IMR-90 (cell line): ENCODE measurements at regions not wholly inside any gene's neighbourhood (a gene's known extent, or its start where the extent isn't known, plus 50 kb on each side); places are given as distances from the start of the nearest gene placed in this dataset.

Experiments
- ATAC-seq: fragments of 200-7000 bp; cut with Tn5 transposase; 2 replicates; pipeline ENCODE4 v1.9.1; 2020; ENCODE audit warnings: low read depth, mild to moderate bottlenecking, moderate library complexity
- BruUV-seq: library from RNA; stranded (reverse); fragments of 400-500 nt; replicated peaks from 2 replicates; lab custom pipeline; 2021; lab: Mats Ljungman, UMichigan
- CTCF ChIA-PET: fragments of 300-600 bp; formaldehyde crosslinking; extraction: SDS; loops from one replicate; lab custom pipeline; 2021; ENCODE audit warnings: antibody characterized with exemption; lab: Yijun Ruan, JAX
- POLR2A ChIA-PET: fragments of 300-600 bp; sonication (Branson Sonifier 250); formaldehyde crosslinking; loops from one replicate; lab custom pipeline; 2022; ENCODE audit warnings: antibody characterized with exemption; ENCODE audit not compliant: unreplicated experiment; lab: Charles Lee
- DNase-seq: peaks from one replicate; pipeline ENCODE4 v3.0.0; 2013
- H2AFZ ChIP-seq: replicated peaks from 2 replicates; pipeline ENCODE3; 2013; ENCODE audit warnings: low read length, mild to moderate bottlenecking; ENCODE audit not compliant: poor library complexity
- H2AK5ac ChIP-seq: 2 replicates; pipeline ENCODE4 v1.6.1; 2013; ENCODE audit warnings: low read depth, low read length, inconsistent platforms
- H2AK9ac ChIP-seq: replicated peaks from 2 replicates; pipeline ENCODE3; 2013; ENCODE audit warnings: mild to moderate bottlenecking, low read depth, low read length, moderate library complexity; ENCODE audit not compliant: poor library complexity
- H2BK120ac ChIP-seq: 2 replicates; pipeline ENCODE4 v1.6.1; 2013; ENCODE audit warnings: low read depth, low read length, inconsistent platforms
- H2BK15ac ChIP-seq: 3 replicates; pipeline ENCODE4 v1.6.1; 2013; ENCODE audit warnings: low read depth, low read length, inconsistent platforms
- H2BK20ac ChIP-seq: 2 replicates; pipeline ENCODE4 v1.6.1; 2013; ENCODE audit warnings: low read depth, mild to moderate bottlenecking, inconsistent platforms, low read length, moderate library complexity
- H2BK5ac ChIP-seq: 2 replicates; pipeline ENCODE4 v1.6.1; 2013; ENCODE audit warnings: mild to moderate bottlenecking, low read depth, low read length, inconsistent platforms; ENCODE audit not compliant: poor library complexity, severe bottlenecking
- H3K14ac ChIP-seq: replicated peaks from 2 replicates; pipeline ENCODE4 v1.6.1; 2013; ENCODE audit warnings: low read depth, low read length, inconsistent platforms
- H3K18ac ChIP-seq: 2 replicates; pipeline ENCODE4 v1.6.1; 2013; ENCODE audit warnings: low read depth, low read length, control low read depth
- H3K23ac ChIP-seq: 2 replicates; pipeline ENCODE4 v1.6.1; 2013; ENCODE audit warnings: low read depth, low read length, inconsistent platforms
- H3K27ac ChIP-seq: 2 replicates; pipeline ENCODE4 v1.5.1; 2013; ENCODE audit warnings: mild to moderate bottlenecking, control low read depth, low read length; ENCODE audit not compliant: insufficient read depth
- H3K27me3 ChIP-seq: 2 replicates; pipeline ENCODE4 v1.6.1; 2013; ENCODE audit warnings: low read length; ENCODE audit not compliant: control insufficient read depth, insufficient read depth
- H3K36me3 ChIP-seq: 2 replicates; pipeline ENCODE4 v1.6.1; 2013; ENCODE audit warnings: low read length, mixed read lengths; ENCODE audit not compliant: control insufficient read depth, insufficient read depth
- H3K4ac ChIP-seq: 2 replicates; pipeline ENCODE4 v1.6.1; 2013; ENCODE audit warnings: low read depth, low read length, inconsistent platforms
- H3K4me1 ChIP-seq: 2 replicates; pipeline ENCODE4 v1.6.1; 2013; ENCODE audit warnings: low read length, mixed read lengths; ENCODE audit not compliant: control insufficient read depth, insufficient read depth
- H3K4me2 ChIP-seq: 2 replicates; pipeline ENCODE4 v1.6.1; 2013; ENCODE audit warnings: low read depth, mild to moderate bottlenecking, control low read depth, low read length, moderate library complexity
- H3K4me3 ChIP-seq: 2 replicates; pipeline ENCODE4 v1.5.1; 2013; ENCODE audit warnings: low read depth, mild to moderate bottlenecking, control low read depth, low read length, moderate library complexity; ENCODE audit not compliant: insufficient read depth
- H3K56ac ChIP-seq: 2 replicates; pipeline ENCODE4 v1.6.1; 2013; ENCODE audit warnings: low read length, inconsistent platforms; ENCODE audit not compliant: insufficient read depth; ENCODE audit errors: extremely low read depth
- H3K79me1 ChIP-seq, 2 experiments: 2 replicates each; pipeline ENCODE4 v1.6.1; 2013; ENCODE audit warnings: low read length in 2 of 2, inconsistent platforms in 1 of 2, low read depth in 1 of 2
- H3K9ac ChIP-seq: 2 replicates; pipeline ENCODE4 v1.6.1; 2013; ENCODE audit warnings: low read depth, low read length, control low read depth
- H3K9me1 ChIP-seq: 2 replicates; pipeline ENCODE4 v1.6.1; 2013; ENCODE audit warnings: low read length, inconsistent platforms; ENCODE audit not compliant: insufficient read depth
- H3K9me3 ChIP-seq: 2 replicates; pipeline ENCODE4 v1.6.1; 2013; ENCODE audit warnings: low read length; ENCODE audit not compliant: control insufficient read depth, insufficient read depth
- H4K20me1 ChIP-seq: 2 replicates; pipeline ENCODE4 v1.6.1; 2013; ENCODE audit warnings: low read length, inconsistent platforms; ENCODE audit not compliant: insufficient read depth
- H4K5ac ChIP-seq: 2 replicates; pipeline ENCODE4 v1.6.1; 2013; ENCODE audit warnings: mild to moderate bottlenecking, low read depth, low read length, control low read depth
- H4K8ac ChIP-seq, 2 experiments: 2 replicates each; pipeline ENCODE4 v1.6.1; 2013; ENCODE audit warnings: low read depth in 2 of 2, low read length in 2 of 2, control low read depth in 1 of 2, inconsistent platforms in 1 of 2
- H4K91ac ChIP-seq: 2 replicates; pipeline ENCODE4 v1.6.1; 2013; ENCODE audit warnings: low read depth, low read length, inconsistent platforms; ENCODE audit not compliant: insufficient read depth
- BHLHE40 ChIP-seq: fragments of 150-350 bp; IDR thresholded peaks from 2 replicates; pipeline ENCODE4 v1.6.1; 2016; ENCODE audit warnings: mild to moderate bottlenecking, low read depth, low read length
- CEBPB ChIP-seq: IDR thresholded peaks from 2 replicates; pipeline ENCODE4 v1.6.1; 2012; ENCODE audit warnings: low read depth, low read length, improper control_type of control experiment
- CHD1 ChIP-seq: IDR thresholded peaks from 2 replicates; pipeline ENCODE4 v1.6.1; 2012; ENCODE audit warnings: low read depth, low read length, improper control_type of control experiment
- CTCF ChIP-seq: conservative IDR thresholded peaks from 2 replicates; pipeline ENCODE4 v1.5.1; 2012; ENCODE audit warnings: mild to moderate bottlenecking, low read depth, low read length, improper control_type of control experiment
- ELK1 ChIP-seq: fragments of 150-350 bp; IDR thresholded peaks from 2 replicates; pipeline ENCODE4 v1.6.1; 2016; ENCODE audit warnings: low read depth, mild to moderate bottlenecking, low read length, moderate library complexity, borderline replicate concordance
- POLR2A ChIP-seq: IDR thresholded peaks from 2 replicates; pipeline ENCODE4 v1.6.1; 2012; ENCODE audit warnings: mild to moderate bottlenecking, low read depth, low read length
- RAD21 ChIP-seq: IDR thresholded peaks from 2 replicates; pipeline ENCODE4 v1.6.1; 2012; ENCODE audit warnings: low read length, improper control_type of control experiment
- RCOR1 ChIP-seq: IDR thresholded peaks from 2 replicates; pipeline ENCODE4 v1.6.1; 2012; ENCODE audit warnings: mild to moderate bottlenecking, low read length, improper control_type of control experiment; ENCODE audit not compliant: insufficient replicate concordance
- SMC3 ChIP-seq: fragments of 150-350 bp; IDR thresholded peaks from 2 replicates; pipeline ENCODE4 v1.6.1; 2016; ENCODE audit warnings: low read depth, mild to moderate bottlenecking, antibody characterized with exemption, low read length, moderate library complexity
- USF2 ChIP-seq: fragments of 150-350 bp; IDR thresholded peaks from 2 replicates; pipeline ENCODE4 v1.6.1; 2017; ENCODE audit warnings: mild to moderate bottlenecking, antibody characterized with exemption, low read length, low read depth
- whole genome bisulfite sequencing, 2 experiments: methylation state at CpG; one replicate each; pipeline versions ENCODE4 v1.1.5 to v1.1.7; 2013; ENCODE audit warnings: missing lambda C conversion rate in 2 of 2; ENCODE audit not compliant: insufficient read length in 1 of 2; ENCODE audit errors: extremely low coverage in 2 of 2; 5-methylcytosine and 5-hydroxymethylcytosine counted together
- dilution Hi-C: fragments of 300-500 bp; cut with HindIII; formaldehyde crosslinking; loops from one replicate; pipeline ENCODE4 v1.14.3; 2018; ENCODE audit warnings: low sequenced_read_pairs; ENCODE audit not compliant: unreplicated experiment
- in situ Hi-C: fragments of 300-500 bp; cut with MboI; formaldehyde crosslinking; loops from 3 replicates; pipeline ENCODE4 v1.14.3; 2019; ENCODE audit warnings: low sequenced_read_pairs, inconsistent platforms, mixed read lengths
- intact Hi-C: fragments of 100-400 bp; cut with micrococcal nuclease; formaldehyde crosslinking; loops from 2 replicates; pipeline ENCODE4 v1.10.0; 2022

- no peak overlapping the region for H3K27ac ChIP-seq
- no peaks in the 10 kb centered on the region for H4K20me1 ChIP-seq
- no peak overlapping the region for H2BK5ac ChIP-seq
- H3K4me1 ChIP-seq = no peaks in the 10 kb centered on the region
- no peak for TF ChIP-seq SMC3
- no peak for TF ChIP-seq ELK1
- no peak for TF ChIP-seq CEBPB
- no peak for TF ChIP-seq RCOR1
- TF ChIP-seq CHD1 = no peak
- TF ChIP-seq CTCF = no peak
- no peak for TF ChIP-seq USF2
- TF ChIP-seq BHLHE40 = no peak
- no peak for TF ChIP-seq RAD21
- no peak for TF ChIP-seq POLR2A
- H3K23ac ChIP-seq = no peak overlapping the region
- H3K18ac ChIP-seq = no peak overlapping the region
- H3K27me3 ChIP-seq = peaks cover 2% of the 10 kb centered on the region; the same call in 1 of the 2 replicates
- no peaks in the 10 kb centered on the region for H3K36me3 ChIP-seq
- H2BK20ac ChIP-seq = no peak overlapping the region
- H3K79me1 ChIP-seq = no peaks in the 10 kb centered on the region
- DNase-seq = no peak
- H3K4ac ChIP-seq = no peak overlapping the region
- no peak overlapping the region for H4K8ac ChIP-seq
- no peak for ATAC-seq
- H3K4me3 ChIP-seq = no peak overlapping the region
- WGBS, 2 experiments = 63% methylated on average over 3 of the region's 7 CpGs; no CpG with 5 or more reads in 1 of the 2 experiments
- no peak overlapping the region for H2AFZ ChIP-seq
- no TSS peak for BruUV-seq
- no peak overlapping the region for H4K5ac ChIP-seq
- ChIA-PET POLR2A (no interaction called here), CTCF (interaction anchor here (0.7 kb wide), 1 partner anchor 33 kb away, joined by 7 read pairs; no protein-coding TSS in a partner anchor)
- no peak overlapping the region for H2BK120ac ChIP-seq
- no peaks in the 10 kb centered on the region for H3K9me3 ChIP-seq
- no peak overlapping the region for H3K14ac ChIP-seq
- H4K91ac ChIP-seq = no peak overlapping the region
- intact Hi-C loops = no loop called here
- no peak overlapping the region for H2AK5ac ChIP-seq
- dilution Hi-C loops = no loop called here
- H3K56ac ChIP-seq = no peak overlapping the region
- peaks cover 5% of the 10 kb centered on the region; the same call in 1 of the 2 replicates for H3K9me1 ChIP-seq
- H2BK15ac ChIP-seq = no peak overlapping the region
- H3K4me2 ChIP-seq = no peak overlapping the region
- in situ Hi-C loops = no loop called here
- H2AK9ac ChIP-seq = no peak overlapping the region
- no peak overlapping the region for H3K9ac ChIP-seq
Observed at GRCh38 chr15:100783291-100783690, 96.3 kb upstream of the ALDH1A3 start.
